Fibroblast of skin of right biceps (primary cell): ENCODE measurements at regions not wholly inside any gene's neighbourhood (a gene's known extent, or its start where the extent isn't known, plus 50 kb on each side); places are given as distances from the start of the nearest gene placed in this dataset.

Experiments used
- DNase-seq: peaks from one replicate; pipeline ENCODE4 v3.0.0-alpha.2; 2013

DNA sequence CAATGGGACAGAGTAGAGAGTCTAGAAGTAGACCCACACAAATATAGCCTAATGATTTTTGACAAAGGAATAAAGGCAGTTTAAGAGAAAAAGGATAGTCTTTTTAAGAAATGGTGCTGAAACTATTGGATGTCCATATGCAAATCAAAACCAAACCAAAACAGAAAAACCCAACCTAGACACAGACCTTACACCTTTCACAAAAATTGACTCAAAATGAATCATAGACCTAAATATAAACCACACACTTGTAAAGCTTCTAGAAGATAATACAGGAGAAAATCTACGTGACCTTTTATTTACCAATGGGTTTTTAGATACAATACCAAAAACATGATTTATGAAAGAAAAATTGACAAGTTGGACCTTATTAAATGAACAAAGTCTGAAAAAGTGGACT, 66.4 kb upstream of the MPHOSPH6 start:
- DNase-seq, result no peak

DNA sequence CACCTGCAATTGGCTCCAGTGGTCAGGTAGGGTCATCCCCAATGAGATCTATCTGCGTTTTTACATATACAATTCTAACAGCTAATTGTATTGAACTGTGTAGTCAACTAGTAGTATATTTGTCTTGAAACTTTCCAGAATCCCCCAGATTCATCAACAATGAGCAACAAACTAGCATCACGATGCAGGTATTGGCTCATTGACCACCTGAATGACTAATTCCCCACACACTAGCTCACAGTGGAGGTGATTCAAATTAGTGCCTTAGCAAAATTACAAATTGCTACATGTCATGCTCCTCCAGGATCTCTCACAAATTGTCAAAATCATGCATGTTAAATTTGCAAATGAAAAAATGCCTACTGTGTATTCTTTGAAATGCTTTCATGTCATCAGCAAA, 62.8 kb upstream of the MPHOSPH6 start:
- no peak for DNase-seq

DNA sequence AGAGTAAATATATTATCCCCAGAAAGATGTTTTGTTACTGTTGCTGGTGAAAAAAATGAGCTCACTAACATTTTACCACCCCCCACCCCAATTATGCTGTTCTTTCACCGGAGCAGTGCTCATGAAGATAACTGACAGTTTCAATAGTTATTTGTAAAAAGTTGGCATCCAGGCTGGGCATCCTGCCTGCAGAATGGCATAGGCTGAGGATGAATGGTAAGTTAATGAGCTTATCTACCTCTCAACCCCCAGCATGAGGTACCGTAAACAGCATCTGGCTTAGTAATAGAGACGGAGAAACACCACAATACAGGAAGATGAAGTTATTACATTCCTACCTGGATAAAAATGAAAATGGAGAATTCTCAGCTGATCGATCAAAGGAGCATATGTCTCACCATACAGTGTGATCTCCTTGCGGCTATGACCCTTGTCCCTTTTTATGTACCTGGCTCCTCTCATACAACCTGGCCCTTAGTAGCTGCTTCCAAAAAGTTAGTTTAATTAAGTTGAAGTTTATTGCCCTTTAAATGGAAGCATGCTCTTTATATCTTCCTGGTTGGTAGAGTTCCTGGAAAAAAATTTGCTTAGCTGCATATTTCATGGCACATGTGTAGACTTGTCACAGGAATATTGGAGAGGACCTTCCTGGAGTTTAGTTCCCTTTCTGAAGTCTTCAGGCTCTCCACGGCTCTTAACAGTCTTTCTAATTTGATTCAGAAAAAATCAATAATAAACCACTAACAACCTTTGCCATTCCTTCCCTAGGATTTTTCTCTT, 61.2 kb upstream of the MPHOSPH6 start:
- no peak for DNase-seq

- DNase-seq, result peak; percentile 62
Measured at GRCh38 chr16:82229800-82230619, 60.0 kb upstream of the MPHOSPH6 start.

GRCh38 chr16:82226327-82226726, 56.3 kb upstream of the MPHOSPH6 start:
- no peak for DNase-seq

GRCh38 chr16:82224821-82225220, 54.8 kb upstream of the MPHOSPH6 start:
- no peak for DNase-seq

GRCh38 chr16:82220541-82220940, 50.5 kb upstream of the MPHOSPH6 start:
- DNase-seq, result no peak
